GM23338 (cell line): ENCODE measurements at regions not wholly inside any gene's neighbourhood (a gene's known extent, or its start where the extent isn't known, plus 50 kb on each side); places are given as distances from the start of the nearest gene placed in this dataset.

ENCODE experiments used
- ATAC-seq: fragments of 200-7000 bp; cut with Tn5 transposase; 3 replicates; pipeline ENCODE4 v1.9.1; 2020
- DNase-seq: peaks from one replicate; pipeline ENCODE4 v3.0.0-alpha.2; 2015; ENCODE audit warnings: low spot score
- H2AFZ ChIP-seq: fragments of 200-600 bp; sonication (generic); 2 replicates; pipeline ENCODE4 v1.8.0; 2016; ENCODE audit warnings: antibody characterized with exemption, mild to moderate bottlenecking, moderate library complexity
- H3F3A ChIP-seq: fragments of 200-600 bp; sonication (generic); replicated peaks from 2 replicates; pipeline ENCODE4 v1.8.0; 2017; ENCODE audit warnings: antibody characterized with exemption, mixed run types, low read depth
- H3K27ac ChIP-seq: fragments of 200-600 bp; sonication (generic); 2 replicates; pipeline ENCODE4 v1.6.1; 2016; ENCODE audit warnings: low read depth
- H3K27me3 ChIP-seq: fragments of 200-600 bp; sonication (generic); 2 replicates; pipeline ENCODE4 v1.8.0; 2016; ENCODE audit warnings: mild to moderate bottlenecking, mixed run types, moderate library complexity; ENCODE audit not compliant: insufficient read depth
- H3K36me3 ChIP-seq: fragments of 200-600 bp; sonication (generic); 2 replicates; pipeline ENCODE4 v1.8.0; 2016; ENCODE audit warnings: mild to moderate bottlenecking; ENCODE audit not compliant: insufficient read depth
- H3K4me1 ChIP-seq: fragments of 200-600 bp; sonication (generic); 2 replicates; pipeline ENCODE4 v1.8.0; 2016; ENCODE audit warnings: mild to moderate bottlenecking, moderate library complexity; ENCODE audit not compliant: insufficient read depth
- H3K4me2 ChIP-seq: fragments of 200-600 bp; sonication (generic); 2 replicates; pipeline ENCODE4 v1.7.1; 2017; ENCODE audit warnings: mixed run types
- H3K4me3 ChIP-seq: fragments of 200-600 bp; sonication (generic); 2 replicates; pipeline ENCODE4 v1.6.1; 2016; ENCODE audit warnings: mixed run types
- H3K79me2 ChIP-seq: fragments of 200-600 bp; sonication (generic); replicated peaks from 2 replicates; pipeline ENCODE4 v1.8.0; 2017; ENCODE audit warnings: mild to moderate bottlenecking; ENCODE audit not compliant: insufficient read depth
- H3K9me2 ChIP-seq: fragments of 200-600 bp; sonication (generic); 2 replicates; pipeline ENCODE4 v1.8.0; 2017; ENCODE audit not compliant: insufficient read depth
- H4K20me1 ChIP-seq: fragments of 200-600 bp; sonication (generic); replicated peaks from 2 replicates; pipeline ENCODE4 v1.8.0; 2017; ENCODE audit warnings: mild to moderate bottlenecking; ENCODE audit not compliant: insufficient read depth
- H3K27ac Mint-ChIP-seq: 2 replicates; pipeline ENCODE4 v1.8.0; 2020; ENCODE audit warnings: inconsistent platforms, mild to moderate bottlenecking, moderate library complexity, mixed read lengths
- H3K27me3 Mint-ChIP-seq: 3 replicates; pipeline ENCODE4 v1.8.0; 2022; ENCODE audit warnings: low read depth, mild to moderate bottlenecking, moderate library complexity, mixed read lengths, inconsistent platforms; ENCODE audit not compliant: insufficient read depth, poor library complexity
- H3K36me3 Mint-ChIP-seq: 3 replicates; pipeline ENCODE4 v1.8.0; 2021; ENCODE audit warnings: low read depth, mild to moderate bottlenecking, inconsistent platforms, moderate library complexity, mixed read lengths
- H3K4me1 Mint-ChIP-seq: 3 replicates; pipeline ENCODE4 v1.8.0; 2020; ENCODE audit warnings: mild to moderate bottlenecking, inconsistent platforms, mixed read lengths
- H3K4me3 Mint-ChIP-seq: 3 replicates; pipeline ENCODE4 v1.8.0; 2021; ENCODE audit warnings: moderate library complexity, mild to moderate bottlenecking, inconsistent platforms, mixed read lengths
- H3K9me3 Mint-ChIP-seq: 3 replicates; pipeline ENCODE4 v1.8.0; 2020; ENCODE audit warnings: moderate library complexity, mild to moderate bottlenecking, inconsistent platforms, mixed read lengths
- CREB1 ChIP-seq: fragments of 250-450 bp; sonication (Bioruptor Pico); IDR thresholded peaks from 2 replicates; pipeline ENCODE4 v1.5.0; 2020; ENCODE audit warnings: low read depth, mild to moderate bottlenecking, moderate library complexity
- CTCF ChIP-seq, 2 experiments: fragments of 200-600 bp in 1 of 2; sonication (generic) in 1 of 2; conservative IDR thresholded peaks; 2 replicates each; pipeline versions ENCODE4 v1.5.1 to v1.6.1; 2016 to 2017; ENCODE audit warnings: antibody characterized with exemption in 2 of 2, low read depth in 2 of 2, mild to moderate bottlenecking in 2 of 2, moderate library complexity in 1 of 2
- ETS1 ChIP-seq: IDR thresholded peaks from 2 replicates; pipeline ENCODE4 v1.6.1; 2016; ENCODE audit warnings: antibody characterized with exemption
- EZH2 ChIP-seq: fragments of 200-600 bp; sonication (generic); IDR thresholded peaks from one replicate; pipeline ENCODE4 v1.8.0; 2017; ENCODE audit warnings: antibody characterized with exemption, mild to moderate bottlenecking, low read depth; ENCODE audit not compliant: unreplicated experiment
- EZH2phosphoT487 ChIP-seq: fragments of 200-600 bp; sonication (generic); IDR thresholded peaks from one replicate; pipeline ENCODE4 v1.8.1; 2018; ENCODE audit warnings: antibody characterized with exemption; ENCODE audit not compliant: unreplicated experiment
- JUNB ChIP-seq: IDR thresholded peaks from one replicate; pipeline ENCODE4 v1.6.1; 2016; ENCODE audit warnings: antibody characterized with exemption; ENCODE audit not compliant: unreplicated experiment
- NANOG ChIP-seq: IDR thresholded peaks from 2 replicates; pipeline ENCODE4 v1.6.1; 2016; ENCODE audit warnings: antibody characterized with exemption, borderline replicate concordance
- POLR2AphosphoS5 ChIP-seq: IDR thresholded peaks from 2 replicates; pipeline ENCODE4 v1.6.1; 2016; ENCODE audit warnings: antibody characterized with exemption, low read depth
- STAT1 ChIP-seq: IDR thresholded peaks from one replicate; pipeline ENCODE4 v1.6.1; 2016; ENCODE audit warnings: antibody characterized with exemption; ENCODE audit not compliant: unreplicated experiment
- ZNF331 ChIP-seq: fragments of 250-450 bp; sonication (Bioruptor Pico); IDR thresholded peaks from 2 replicates; pipeline ENCODE4 v1.5.0; 2020; ENCODE audit warnings: low read depth, mild to moderate bottlenecking, moderate library complexity

GRCh38 chr7:52294942-52295341 lies 740.5 kb upstream of the POM121L12 start:
- Histone ChIP-seq H4K20me1 (no peaks in the 10 kb centered on the region), H3K4me1 (no peaks in the 10 kb centered on the region), H3K27ac (no peak overlapping the region), H3K27me3 (no peaks in the 10 kb centered on the region), H3K9me2 (no peaks in the 10 kb centered on the region), H3K79me2 (no peaks in the 10 kb centered on the region), H3K4me2 (no peak overlapping the region), H3K36me3 (no peaks in the 10 kb centered on the region), H3F3A (no peaks in the 10 kb centered on the region), H2AFZ (no peak overlapping the region), H3K4me3 (no peak overlapping the region)
- Mint-ChIP-seq H3K27ac (no peak overlapping the region), H3K9me3 (peaks cover 10% of the 10 kb centered on the region), H3K4me1 (peaks cover 4% of the 10 kb centered on the region; the same call in 1 of the 3 replicates), H3K4me3 (no peak overlapping the region), H3K36me3 (peaks cover 15% of the 10 kb centered on the region), H3K27me3 (peaks cover 4% of the 10 kb centered on the region)
- TF ChIP-seq STAT1: no peak
- DNase-seq (no peak), ATAC-seq (no peak)

GRCh38 chr7:52289247-52289646 lies 746.2 kb upstream of the POM121L12 start:
- peaks cover 2% of the 10 kb centered on the region for H3K27me3 Mint-ChIP-seq
- H3K4me2 ChIP-seq: no peak overlapping the region
- H4K20me1 ChIP-seq: no peaks in the 10 kb centered on the region
- no peaks in the 10 kb centered on the region for H3K9me2 ChIP-seq
- TF ChIP-seq EZH2 (no peak), NANOG (no peak), ETS1 (no peak), CTCF (conservative IDR thresholded peaks at IDR 0.05; ENCODE audit: low read depth in 2 of 2) (no peak), STAT1 (no peak)
- H3K27ac ChIP-seq: no peak overlapping the region
- H3K27ac Mint-ChIP-seq: no peak overlapping the region
- ATAC-seq (no peak), DNase-seq (no peak)
- no peaks in the 10 kb centered on the region for H3K79me2 ChIP-seq
- no peaks in the 10 kb centered on the region for H3K36me3 ChIP-seq
- H3K4me1 ChIP-seq: no peaks in the 10 kb centered on the region
- no peaks in the 10 kb centered on the region for H3K4me1 Mint-ChIP-seq
- H2AFZ ChIP-seq: no peak overlapping the region
- no peak overlapping the region for H3K4me3 Mint-ChIP-seq
- H3F3A ChIP-seq: no peaks in the 10 kb centered on the region
- no peaks in the 10 kb centered on the region for H3K9me3 Mint-ChIP-seq
- H3K4me3 ChIP-seq: no peak overlapping the region
- H3K27me3 ChIP-seq: no peaks in the 10 kb centered on the region
- peaks cover 2% of the 10 kb centered on the region; the same call in 2 of the 3 replicates for H3K36me3 Mint-ChIP-seq

- no peaks in the 10 kb centered on the region for H3K9me2 ChIP-seq
- Mint-ChIP-seq H3K27me3 (peaks cover 2% of the 10 kb centered on the region), H3K4me1 (no peaks in the 10 kb centered on the region), H3K4me3 (no peak overlapping the region), H3K36me3 (no peaks in the 10 kb centered on the region), H3K9me3 (no peaks in the 10 kb centered on the region), H3K27ac (no peak overlapping the region)
- no peaks in the 10 kb centered on the region for H3K4me1 ChIP-seq
- H3K27me3 ChIP-seq: no peaks in the 10 kb centered on the region
- H3K27ac ChIP-seq: no peak overlapping the region
- no peak for DNase-seq
- no peak overlapping the region for H2AFZ ChIP-seq
- H3F3A ChIP-seq: no peaks in the 10 kb centered on the region
- TF ChIP-seq POLR2AphosphoS5 (no peak), EZH2 (no peak), JUNB (no peak), EZH2phosphoT487 (no peak), ZNF331 (no peak), CREB1 (CRISPR knock-in tag) (no peak), STAT1 (no peak), CTCF (conservative IDR thresholded peaks at IDR 0.05; ENCODE audit: low read depth in 2 of 2) (no peak), NANOG (no peak)
- H3K4me2 ChIP-seq: no peak overlapping the region
- H3K36me3 ChIP-seq: no peaks in the 10 kb centered on the region
- no peak for ATAC-seq
- H3K79me2 ChIP-seq: no peaks in the 10 kb centered on the region
- no peaks in the 10 kb centered on the region for H4K20me1 ChIP-seq
- no peak overlapping the region for H3K4me3 ChIP-seq
These were observed 747.7 kb upstream of the POM121L12 start for GRCh38 chr7:52287698-52288097.
